HEK293 (cell line): ENCODE measurements at regions not wholly inside any gene's neighbourhood (a gene's known extent, or its start where the extent isn't known, plus 50 kb on each side); places are given as distances from the start of the nearest gene placed in this dataset.

Source experiments
- YY1 ChIP-seq: fragments of 450-650 bp; formaldehyde crosslinking; IDR thresholded peaks from 2 replicates; pipeline ENCODE4 v1.5.1; 2018; ENCODE audit warnings: missing biosample characterization, missing genetic modification characterization
- ZBTB21 ChIP-seq: fragments of 450-650 bp; formaldehyde crosslinking; IDR thresholded peaks from 2 replicates; pipeline ENCODE4 v1.5.1; 2017; ENCODE audit warnings: missing biosample characterization, missing genetic modification characterization
- ZBTB8A ChIP-seq: fragments of 450-650 bp; formaldehyde crosslinking; IDR thresholded peaks from 2 replicates; pipeline ENCODE4 v1.5.1; 2016; ENCODE audit warnings: missing biosample characterization, missing genetic modification characterization
- ZNF311 ChIP-seq: fragments of 450-650 bp; formaldehyde crosslinking; IDR thresholded peaks from 2 replicates; pipeline ENCODE4 v1.5.1; 2017; ENCODE audit warnings: missing biosample characterization, missing genetic modification characterization, borderline replicate concordance
- ZNF350 ChIP-seq: fragments of 450-650 bp; formaldehyde crosslinking; IDR thresholded peaks from 2 replicates; pipeline ENCODE4 v1.5.0; 2017; ENCODE audit warnings: missing biosample characterization, mild to moderate bottlenecking, missing genetic modification characterization
- ZNF571 ChIP-seq: fragments of 450-650 bp; formaldehyde crosslinking; IDR thresholded peaks from 2 replicates; pipeline ENCODE4 v1.5.0; 2017; ENCODE audit warnings: missing biosample characterization, missing genetic modification characterization
- ZNF610 ChIP-seq: fragments of 450-650 bp; formaldehyde crosslinking; IDR thresholded peaks from 2 replicates; pipeline ENCODE4 v1.5.1; 2016; ENCODE audit warnings: missing biosample characterization, missing genetic modification characterization, borderline replicate concordance
- ZNF830 ChIP-seq: fragments of 450-650 bp; IDR thresholded peaks from 2 replicates; pipeline ENCODE4 v1.5.0; 2018; ENCODE audit warnings: missing biosample characterization, missing genetic modification characterization, low read depth, mild to moderate bottlenecking, moderate library complexity
- TF ChIP-seq, protein P1 (sequence below): fragments of 450-650 bp; formaldehyde crosslinking; IDR thresholded peaks from 2 replicates; pipeline ENCODE4 v1.5.1; 2016; ENCODE audit warnings: missing biosample characterization, missing genetic modification characterization
- TF ChIP-seq, protein P2 (sequence below): sonication (generic); formaldehyde crosslinking; IDR thresholded peaks from 2 replicates; pipeline ENCODE4 v1.8.1; 2022; ENCODE audit warnings: mild to moderate bottlenecking, moderate library complexity, missing genetic modification reagents
- TF ChIP-seq, protein P3 (sequence below): fragments of 450-650 bp; formaldehyde crosslinking; IDR thresholded peaks from 2 replicates; pipeline ENCODE4 v1.5.1; 2017; ENCODE audit warnings: missing biosample characterization, missing genetic modification characterization
- TF ChIP-seq, protein P4 (sequence below): fragments of 450-650 bp; IDR thresholded peaks from 2 replicates; pipeline ENCODE4 v1.5.1; 2018; ENCODE audit warnings: missing biosample characterization, mild to moderate bottlenecking, missing genetic modification characterization

DNA sequence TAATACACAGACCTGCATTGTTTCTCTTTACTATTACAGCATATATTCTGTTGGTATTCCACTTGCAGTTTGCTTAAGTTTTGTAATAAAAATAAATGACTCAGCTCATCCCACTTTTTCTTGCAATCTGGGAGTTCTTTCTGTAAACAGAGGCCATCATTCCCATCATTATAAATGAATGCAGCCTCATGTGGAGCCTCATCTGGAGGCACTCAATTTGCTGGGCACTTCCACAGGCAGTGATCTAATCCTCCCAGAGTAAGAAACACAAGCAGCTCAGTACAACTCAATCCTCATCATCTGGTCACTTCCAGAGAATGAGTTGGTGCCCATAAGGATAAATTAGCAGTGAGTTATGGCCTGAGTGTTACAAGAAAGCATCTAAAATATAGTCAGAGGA lies 2801.9 kb downstream of the PCDH9 start:
- TF ChIP-seq ZNF830 (no peak), ZBTB21 (no peak), YY1 (tag by site-specific recombination) (no peak), ZBTB8A (tag by site-specific recombination) (no peak), ZNF610 (tag by site-specific recombination) (no peak), ZNF571 (tag by site-specific recombination) (no peak), ZNF311 (tag by site-specific recombination) (no peak), ZNF350 (tag by site-specific recombination) (no peak)
- TF ChIP-seq, protein P1, sequence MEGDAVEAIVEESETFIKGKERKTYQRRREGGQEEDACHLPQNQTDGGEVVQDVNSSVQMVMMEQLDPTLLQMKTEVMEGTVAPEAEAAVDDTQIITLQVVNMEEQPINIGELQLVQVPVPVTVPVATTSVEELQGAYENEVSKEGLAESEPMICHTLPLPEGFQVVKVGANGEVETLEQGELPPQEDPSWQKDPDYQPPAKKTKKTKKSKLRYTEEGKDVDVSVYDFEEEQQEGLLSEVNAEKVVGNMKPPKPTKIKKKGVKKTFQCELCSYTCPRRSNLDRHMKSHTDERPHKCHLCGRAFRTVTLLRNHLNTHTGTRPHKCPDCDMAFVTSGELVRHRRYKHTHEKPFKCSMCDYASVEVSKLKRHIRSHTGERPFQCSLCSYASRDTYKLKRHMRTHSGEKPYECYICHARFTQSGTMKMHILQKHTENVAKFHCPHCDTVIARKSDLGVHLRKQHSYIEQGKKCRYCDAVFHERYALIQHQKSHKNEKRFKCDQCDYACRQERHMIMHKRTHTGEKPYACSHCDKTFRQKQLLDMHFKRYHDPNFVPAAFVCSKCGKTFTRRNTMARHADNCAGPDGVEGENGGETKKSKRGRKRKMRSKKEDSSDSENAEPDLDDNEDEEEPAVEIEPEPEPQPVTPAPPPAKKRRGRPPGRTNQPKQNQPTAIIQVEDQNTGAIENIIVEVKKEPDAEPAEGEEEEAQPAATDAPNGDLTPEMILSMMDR, result no peak
- TF ChIP-seq, protein P2, sequence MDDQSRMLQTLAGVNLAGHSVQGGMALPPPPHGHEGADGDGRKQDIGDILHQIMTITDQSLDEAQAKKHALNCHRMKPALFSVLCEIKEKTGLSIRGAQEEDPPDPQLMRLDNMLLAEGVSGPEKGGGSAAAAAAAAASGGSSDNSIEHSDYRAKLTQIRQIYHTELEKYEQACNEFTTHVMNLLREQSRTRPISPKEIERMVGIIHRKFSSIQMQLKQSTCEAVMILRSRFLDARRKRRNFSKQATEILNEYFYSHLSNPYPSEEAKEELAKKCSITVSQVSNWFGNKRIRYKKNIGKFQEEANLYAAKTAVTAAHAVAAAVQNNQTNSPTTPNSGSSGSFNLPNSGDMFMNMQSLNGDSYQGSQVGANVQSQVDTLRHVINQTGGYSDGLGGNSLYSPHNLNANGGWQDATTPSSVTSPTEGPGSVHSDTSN (CRISPR knock-in tag), result no peak
- TF ChIP-seq, protein P3, sequence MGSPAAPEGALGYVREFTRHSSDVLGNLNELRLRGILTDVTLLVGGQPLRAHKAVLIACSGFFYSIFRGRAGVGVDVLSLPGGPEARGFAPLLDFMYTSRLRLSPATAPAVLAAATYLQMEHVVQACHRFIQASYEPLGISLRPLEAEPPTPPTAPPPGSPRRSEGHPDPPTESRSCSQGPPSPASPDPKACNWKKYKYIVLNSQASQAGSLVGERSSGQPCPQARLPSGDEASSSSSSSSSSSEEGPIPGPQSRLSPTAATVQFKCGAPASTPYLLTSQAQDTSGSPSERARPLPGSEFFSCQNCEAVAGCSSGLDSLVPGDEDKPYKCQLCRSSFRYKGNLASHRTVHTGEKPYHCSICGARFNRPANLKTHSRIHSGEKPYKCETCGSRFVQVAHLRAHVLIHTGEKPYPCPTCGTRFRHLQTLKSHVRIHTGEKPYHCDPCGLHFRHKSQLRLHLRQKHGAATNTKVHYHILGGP (tag by site-specific recombination), result no peak
- TF ChIP-seq, protein P4, sequence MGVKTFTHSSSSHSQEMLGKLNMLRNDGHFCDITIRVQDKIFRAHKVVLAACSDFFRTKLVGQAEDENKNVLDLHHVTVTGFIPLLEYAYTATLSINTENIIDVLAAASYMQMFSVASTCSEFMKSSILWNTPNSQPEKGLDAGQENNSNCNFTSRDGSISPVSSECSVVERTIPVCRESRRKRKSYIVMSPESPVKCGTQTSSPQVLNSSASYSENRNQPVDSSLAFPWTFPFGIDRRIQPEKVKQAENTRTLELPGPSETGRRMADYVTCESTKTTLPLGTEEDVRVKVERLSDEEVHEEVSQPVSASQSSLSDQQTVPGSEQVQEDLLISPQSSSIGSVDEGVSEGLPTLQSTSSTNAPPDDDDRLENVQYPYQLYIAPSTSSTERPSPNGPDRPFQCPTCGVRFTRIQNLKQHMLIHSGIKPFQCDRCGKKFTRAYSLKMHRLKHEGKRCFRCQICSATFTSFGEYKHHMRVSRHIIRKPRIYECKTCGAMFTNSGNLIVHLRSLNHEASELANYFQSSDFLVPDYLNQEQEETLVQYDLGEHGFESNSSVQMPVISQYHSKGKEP (tag by site-specific recombination), result no peak
